ENCODE measurements at regions not wholly inside any gene's neighbourhood (a gene's known extent, or its start where the extent isn't known, plus 50 kb on each side); places are given as distances from the start of the nearest gene placed in this dataset.

- no peak for TF ChIP-seq CTCF (IDR thresholded peaks at IDR 0.05)
- no peak for TF ChIP-seq POLR2AphosphoS5 (IDR thresholded peaks at IDR 0.05)
- no peak for TF ChIP-seq POLR2A (IDR thresholded peaks at IDR 0.05)
- TF ChIP-seq EP300 (IDR thresholded peaks at IDR 0.05), result no peak
Observed at GRCh38 chr2:136439064-136439676, 321.2 kb upstream of the CXCR4 start.
